ENCODE measurements at regions not wholly inside any gene's neighbourhood (a gene's known extent, or its start where the extent isn't known, plus 50 kb on each side); places are given as distances from the start of the nearest gene placed in this dataset.
A peak's percentile ranks its signal among the peaks of the same experiment; 100 is the strongest.

GRCh38 chr15:97114900-97115760 lies 784.6 kb downstream of the NR2F2 start:
- in situ Hi-C loops (cut with HindIII; ENCODE audit: low pct_unique_long_range_greater_than_20kb, low sequenced_read_pairs) = no loop called here
- DNase-seq (ENCODE audit: low read depth) = no peak

- in situ Hi-C loops (cut with HindIII; ENCODE audit: low pct_unique_long_range_greater_than_20kb, low sequenced_read_pairs) = no loop called here
- DNase-seq (ENCODE audit: low read depth) = no peak
Observed at GRCh38 chr15:97115761-97116070, 785.2 kb downstream of the NR2F2 start.

- DNase-seq (ENCODE audit: low read depth) = no peak
- in situ Hi-C loops (cut with HindIII; ENCODE audit: low pct_unique_long_range_greater_than_20kb, low sequenced_read_pairs) = no loop called here
Observed at GRCh38 chr15:97124790-97125189, 794.3 kb downstream of the NR2F2 start.

DNA sequence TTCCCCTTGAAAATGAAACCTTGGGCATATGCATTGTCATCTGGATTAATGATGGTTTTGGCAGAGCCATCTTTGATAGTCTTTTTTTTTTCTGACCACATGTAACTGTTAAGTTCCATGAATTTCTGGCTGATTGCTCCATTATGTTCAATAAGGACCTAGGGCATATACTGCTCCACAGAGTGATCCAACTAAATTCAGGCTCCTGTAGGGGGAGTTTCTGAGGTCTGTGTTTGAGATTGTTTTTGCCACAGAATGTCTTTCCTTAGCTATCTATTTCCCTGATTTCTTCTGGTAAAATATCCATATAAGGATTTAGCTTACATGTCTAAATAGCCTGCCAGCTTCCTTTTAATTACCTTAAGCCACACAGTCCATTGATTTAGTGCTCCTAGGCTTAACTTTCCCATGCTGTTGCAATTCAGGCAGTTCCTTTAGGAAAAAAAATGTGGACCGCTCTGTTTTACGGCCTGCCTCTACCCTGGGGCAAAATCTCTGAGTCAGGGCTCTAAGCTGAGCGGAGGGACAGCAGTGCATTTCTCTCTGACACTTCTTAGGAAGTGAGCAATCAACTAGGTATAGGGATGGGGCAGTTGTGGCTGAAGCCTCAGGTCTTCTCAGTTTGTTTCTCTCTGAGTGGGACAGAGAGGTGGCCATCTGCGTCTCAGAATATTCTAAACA lies 796.2 kb downstream of the NR2F2 start:
- in situ Hi-C loops (cut with HindIII; ENCODE audit: low pct_unique_long_range_greater_than_20kb, low sequenced_read_pairs) = no loop called here
- DNase-seq (ENCODE audit: low read depth) = no peak

GRCh38 chr15:97129674-97130073 lies 799.2 kb downstream of the NR2F2 start:
- in situ Hi-C loops (cut with HindIII; ENCODE audit: low pct_unique_long_range_greater_than_20kb, low sequenced_read_pairs) = no loop called here
- no peak for DNase-seq (ENCODE audit: low read depth)

DNA sequence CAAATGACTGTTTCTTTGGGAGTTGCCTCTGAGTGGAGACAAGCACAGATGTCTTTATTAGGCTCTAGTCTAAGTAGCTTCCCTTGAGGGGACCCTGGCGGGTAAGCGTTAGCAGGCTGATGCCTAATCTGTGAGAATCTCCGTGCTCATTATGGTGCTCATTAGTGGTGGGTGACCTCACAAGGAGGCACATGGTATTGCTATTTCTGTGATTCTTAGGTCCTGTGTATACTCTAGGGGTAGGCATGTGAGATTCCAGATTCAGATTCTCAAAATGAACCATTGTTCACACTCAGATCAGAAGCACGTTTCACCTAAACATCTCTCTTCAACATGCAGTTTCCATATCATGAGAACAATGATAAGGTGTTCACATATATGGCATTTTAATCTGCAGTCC lies 809.7 kb downstream of the NR2F2 start:
- DNase-seq (ENCODE audit: low read depth) = no peak
- in situ Hi-C loops (cut with HindIII; ENCODE audit: low pct_unique_long_range_greater_than_20kb, low sequenced_read_pairs) = no loop called here

DNA sequence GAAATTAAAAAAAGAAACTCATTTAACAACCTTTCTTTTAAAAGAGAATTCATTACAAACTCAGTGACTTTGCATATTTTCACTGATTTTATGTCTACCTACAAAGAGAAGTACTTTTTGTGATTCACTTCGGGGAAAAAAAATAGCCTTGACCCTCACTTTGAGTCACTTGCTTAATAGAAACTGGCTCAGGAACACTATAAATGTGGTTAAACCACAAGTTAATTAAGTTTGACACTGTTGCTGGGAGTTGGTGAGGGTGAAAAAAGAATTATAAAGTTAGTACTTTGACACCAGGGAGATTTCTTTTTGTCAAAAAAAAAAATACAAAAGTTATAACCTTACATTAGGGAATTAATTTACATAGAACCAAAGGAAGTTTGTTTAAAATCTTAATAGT lies 810.9 kb downstream of the NR2F2 start:
- no peak for DNase-seq (ENCODE audit: low read depth)
- in situ Hi-C loops (cut with HindIII; ENCODE audit: low pct_unique_long_range_greater_than_20kb, low sequenced_read_pairs) = no loop called here

DNA sequence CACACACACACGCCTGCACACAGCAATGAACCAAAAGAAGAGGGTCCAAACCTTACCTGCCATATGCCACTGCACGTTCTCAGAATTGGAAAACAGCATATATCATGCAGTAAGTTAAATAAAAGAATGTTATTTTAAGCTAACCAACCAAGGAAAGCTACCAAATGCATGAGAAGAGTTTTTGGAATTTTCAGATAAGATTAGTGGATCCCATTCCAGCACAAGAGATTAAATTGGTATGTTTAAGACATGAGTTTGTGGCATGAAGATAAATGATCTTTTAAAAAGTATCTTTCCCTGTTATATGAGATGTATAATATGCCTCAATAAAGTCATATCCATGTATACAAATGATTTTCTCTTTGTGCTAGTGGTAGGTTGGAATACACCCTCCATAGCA lies 811.4 kb downstream of the NR2F2 start:
- no peak for DNase-seq (ENCODE audit: low read depth)
- in situ Hi-C loops (cut with HindIII; ENCODE audit: low pct_unique_long_range_greater_than_20kb, low sequenced_read_pairs) = no loop called here

GRCh38 chr15:97143592-97144376 lies 813.3 kb downstream of the NR2F2 start:
- DNase-seq (ENCODE audit: low read depth) = peak; percentile 8
- in situ Hi-C loops (cut with HindIII; ENCODE audit: low pct_unique_long_range_greater_than_20kb, low sequenced_read_pairs) = no loop called here

DNA sequence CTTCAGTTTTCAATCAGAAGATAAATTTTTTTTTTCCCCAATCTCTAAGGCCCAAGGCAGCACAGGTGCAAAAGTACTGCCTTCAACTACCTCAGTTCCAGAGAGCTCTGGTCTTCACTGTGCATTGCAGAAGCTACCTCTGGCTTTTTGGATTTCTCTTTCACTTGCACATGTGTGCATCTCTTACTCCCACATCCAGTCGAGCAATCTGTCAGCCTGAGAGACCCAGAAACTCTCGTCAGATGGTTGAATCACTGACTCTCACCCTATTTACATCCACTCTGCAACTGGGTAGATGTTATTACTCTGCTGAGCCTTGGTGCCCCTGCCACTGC lies 813.8 kb downstream of the NR2F2 start:
- in situ Hi-C loops (cut with HindIII; ENCODE audit: low pct_unique_long_range_greater_than_20kb, low sequenced_read_pairs) = no loop called here
- DNase-seq (ENCODE audit: low read depth) = no peak

GRCh38 chr15:97146929-97147870 lies 813.3 kb upstream of the ARRDC4 start:
- DNase-seq (ENCODE audit: low read depth) = no peak
- in situ Hi-C loops (cut with HindIII; ENCODE audit: low pct_unique_long_range_greater_than_20kb, low sequenced_read_pairs) = no loop called here

DNA sequence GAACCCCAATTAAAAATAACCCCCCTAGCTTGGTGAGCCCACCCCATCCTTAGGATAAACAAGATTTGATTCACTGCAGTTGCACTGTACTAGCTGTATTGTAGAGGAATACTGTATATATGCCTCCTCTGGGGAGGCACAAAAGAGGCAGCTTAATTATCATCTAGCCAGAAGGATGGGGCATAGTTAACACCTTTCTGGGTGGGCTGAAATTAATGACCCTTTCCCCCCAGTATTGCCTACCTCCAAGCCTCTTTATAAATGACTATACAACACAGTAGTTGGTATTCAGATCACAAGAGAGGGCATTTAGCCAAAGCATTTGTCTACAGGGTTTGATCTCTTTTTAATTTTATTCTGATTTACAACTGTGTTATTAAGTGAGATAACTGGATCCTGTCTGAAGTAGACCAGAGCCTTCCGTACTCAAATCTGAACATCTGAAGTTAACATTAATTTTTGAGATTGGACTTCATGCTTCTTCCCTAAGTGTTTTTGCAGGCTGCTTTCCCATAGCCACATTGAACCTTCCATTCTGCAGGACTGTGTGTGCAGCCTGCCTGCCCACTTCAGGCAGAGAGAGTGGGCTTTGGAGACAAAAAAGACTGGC lies 807.0 kb upstream of the ARRDC4 start:
- in situ Hi-C loops (cut with HindIII; ENCODE audit: low pct_unique_long_range_greater_than_20kb, low sequenced_read_pairs) = no loop called here
- no peak for DNase-seq (ENCODE audit: low read depth)

DNA sequence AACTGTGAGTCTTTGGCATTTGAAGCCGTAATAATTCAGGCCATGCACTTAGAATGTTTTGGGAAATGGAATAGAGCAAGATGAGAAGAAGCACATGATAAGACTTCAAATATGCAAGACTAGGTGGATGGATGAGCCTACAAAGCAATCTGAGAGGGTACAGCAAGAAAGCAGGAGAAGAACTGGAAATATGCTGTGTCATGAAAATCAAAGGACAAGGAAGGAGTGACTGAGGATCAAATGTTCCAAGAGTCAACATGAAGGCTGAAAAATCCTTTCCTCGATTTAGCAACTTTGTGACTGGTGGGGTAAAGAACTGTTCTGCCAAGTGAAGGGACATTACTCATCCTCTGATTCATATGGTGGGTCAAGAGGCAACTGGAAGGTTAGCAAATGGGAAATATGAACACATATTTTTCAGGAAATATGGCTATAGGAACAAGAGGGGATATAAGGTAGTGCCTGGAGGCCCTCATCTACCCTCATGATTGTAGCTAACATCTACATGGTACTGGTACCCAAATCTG lies 803.7 kb upstream of the ARRDC4 start:
- in situ Hi-C loops (cut with HindIII; ENCODE audit: low pct_unique_long_range_greater_than_20kb, low sequenced_read_pairs) = no loop called here
- DNase-seq (ENCODE audit: low read depth) = no peak

DNA sequence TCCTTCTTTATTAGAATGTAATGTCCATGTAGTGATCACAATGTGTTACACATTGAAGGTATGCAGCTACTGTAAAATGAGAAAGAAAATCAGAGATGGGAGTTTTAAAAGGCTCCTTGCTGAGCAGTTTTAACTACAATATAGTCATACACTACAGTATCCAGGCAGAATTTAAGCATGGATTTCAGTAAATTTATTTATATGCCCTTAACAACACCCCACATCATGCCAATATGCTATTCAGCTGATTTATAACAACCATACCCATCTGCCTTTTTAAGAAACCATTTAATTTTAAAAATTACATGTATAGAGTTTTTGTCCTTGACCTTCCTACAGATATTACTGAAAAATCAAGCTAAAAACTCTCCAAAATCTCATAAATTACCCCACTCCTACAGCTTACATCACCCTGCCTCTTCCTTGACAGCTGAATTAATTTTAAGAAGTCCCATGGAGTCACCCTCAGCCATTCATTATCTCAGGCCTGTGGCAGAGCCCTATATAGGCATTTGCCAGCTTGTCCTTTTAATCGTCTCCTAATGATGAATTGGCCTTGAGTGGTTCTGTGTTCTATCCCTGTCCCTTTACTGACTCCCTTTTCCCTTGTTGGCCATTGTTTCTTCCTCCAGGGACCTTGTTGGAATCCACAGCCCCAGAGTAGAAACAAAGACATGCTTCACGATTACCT lies 797.6 kb upstream of the ARRDC4 start:
- in situ Hi-C loops (cut with HindIII; ENCODE audit: low pct_unique_long_range_greater_than_20kb, low sequenced_read_pairs) = no loop called here
- DNase-seq (ENCODE audit: low read depth) = no peak

GRCh38 chr15:97165205-97165604 lies 795.3 kb upstream of the ARRDC4 start:
- DNase-seq (ENCODE audit: low read depth) = no peak
- in situ Hi-C loops (cut with HindIII; ENCODE audit: low pct_unique_long_range_greater_than_20kb, low sequenced_read_pairs) = no loop called here

DNA sequence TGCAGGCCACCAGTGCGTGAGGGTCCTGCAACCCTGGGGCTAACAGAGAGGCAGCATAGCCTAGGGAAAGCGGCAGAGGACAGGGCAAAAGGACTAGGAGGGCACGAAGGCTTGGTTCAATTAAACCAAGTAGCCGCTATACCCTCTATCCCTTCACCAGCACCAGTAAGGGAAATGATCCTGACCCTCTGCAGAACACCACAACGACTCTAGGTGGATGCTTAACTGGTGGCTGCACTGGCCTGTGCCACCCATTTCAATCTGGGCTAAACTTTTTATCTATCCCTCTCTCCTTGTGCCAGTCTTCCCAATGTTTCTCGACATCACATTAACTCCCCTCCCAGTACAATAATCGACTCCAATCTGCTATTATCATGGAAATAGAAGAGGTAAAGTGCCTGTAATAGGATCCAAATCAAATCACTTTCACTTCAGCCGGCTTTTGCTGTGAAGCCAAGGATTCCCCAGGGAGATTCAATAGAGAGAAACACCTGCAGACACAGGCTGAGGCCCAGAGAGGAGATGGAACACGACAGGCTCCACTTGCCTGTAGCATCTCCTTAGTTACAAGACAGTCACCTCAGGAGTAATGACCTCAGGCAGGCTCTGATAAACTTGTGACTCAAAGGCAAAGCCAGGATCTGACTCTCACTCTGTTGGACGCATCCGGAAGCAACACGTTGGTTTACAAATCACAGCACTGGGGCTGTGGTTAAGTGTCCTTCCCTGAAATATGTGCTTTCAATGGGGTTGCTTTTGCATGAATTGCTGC lies 791.6 kb upstream of the ARRDC4 start:
- no peak for DNase-seq (ENCODE audit: low read depth)
- in situ Hi-C loops (cut with HindIII; ENCODE audit: low pct_unique_long_range_greater_than_20kb, low sequenced_read_pairs) = no loop called here

- no peak for DNase-seq (ENCODE audit: low read depth)
- in situ Hi-C loops (cut with HindIII; ENCODE audit: low pct_unique_long_range_greater_than_20kb, low sequenced_read_pairs) = no loop called here
Observed at GRCh38 chr15:97171556-97171955, 788.9 kb upstream of the ARRDC4 start.
